ENCODE measurements at regions not wholly inside any gene's neighbourhood (a gene's known extent, or its start where the extent isn't known, plus 50 kb on each side); places are given as distances from the start of the nearest gene placed in this dataset.
"Not testable (repeated sequence)": the region's sequence is repeated elsewhere in the genome, so short reads cannot be mapped to it uniquely, and the experiment has no call there.

DNA sequence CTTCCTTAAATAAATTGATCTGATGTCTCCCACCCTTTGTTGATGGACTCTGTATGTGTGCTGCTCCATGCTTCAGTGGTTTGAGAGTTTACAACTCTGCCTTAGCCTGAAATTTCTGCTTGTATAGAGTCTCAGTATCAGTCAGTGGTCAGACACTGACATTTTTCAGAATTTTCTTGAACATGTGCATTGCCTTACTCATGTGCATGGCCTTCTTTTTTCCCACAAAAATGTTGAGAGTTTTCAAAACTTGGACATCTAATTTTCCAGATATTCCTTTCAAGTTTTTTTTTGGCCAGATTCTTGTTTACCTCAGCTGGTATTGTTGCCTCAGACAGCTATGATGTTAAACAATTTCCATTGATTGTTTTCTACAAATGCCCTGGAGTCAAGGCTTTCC lies 427.1 kb upstream of the CHD1 start:
- ATAC-seq (no peak), DNase-seq (no peak)
- Mint-ChIP-seq H3K9me3 (peaks cover 2% of the 10 kb centered on the region), H3K36me3 (ENCODE audit: low read depth) (no peaks in the 10 kb centered on the region), H3K27me3 (no peaks in the 10 kb centered on the region), H3K4me3 (no peak overlapping the region), H3K27ac (no peak overlapping the region), H3K4me1 (ENCODE audit: low read depth) (no peaks in the 10 kb centered on the region)
- POLR2A ChIA-PET, result no interaction called here
- TF ChIP-seq, protein P1, sequence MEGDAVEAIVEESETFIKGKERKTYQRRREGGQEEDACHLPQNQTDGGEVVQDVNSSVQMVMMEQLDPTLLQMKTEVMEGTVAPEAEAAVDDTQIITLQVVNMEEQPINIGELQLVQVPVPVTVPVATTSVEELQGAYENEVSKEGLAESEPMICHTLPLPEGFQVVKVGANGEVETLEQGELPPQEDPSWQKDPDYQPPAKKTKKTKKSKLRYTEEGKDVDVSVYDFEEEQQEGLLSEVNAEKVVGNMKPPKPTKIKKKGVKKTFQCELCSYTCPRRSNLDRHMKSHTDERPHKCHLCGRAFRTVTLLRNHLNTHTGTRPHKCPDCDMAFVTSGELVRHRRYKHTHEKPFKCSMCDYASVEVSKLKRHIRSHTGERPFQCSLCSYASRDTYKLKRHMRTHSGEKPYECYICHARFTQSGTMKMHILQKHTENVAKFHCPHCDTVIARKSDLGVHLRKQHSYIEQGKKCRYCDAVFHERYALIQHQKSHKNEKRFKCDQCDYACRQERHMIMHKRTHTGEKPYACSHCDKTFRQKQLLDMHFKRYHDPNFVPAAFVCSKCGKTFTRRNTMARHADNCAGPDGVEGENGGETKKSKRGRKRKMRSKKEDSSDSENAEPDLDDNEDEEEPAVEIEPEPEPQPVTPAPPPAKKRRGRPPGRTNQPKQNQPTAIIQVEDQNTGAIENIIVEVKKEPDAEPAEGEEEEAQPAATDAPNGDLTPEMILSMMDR (IDR thresholded peaks at IDR 0.05), result no peak
- intact Hi-C loops (cut with micrococcal nuclease), result no loop called here
- CTCF ChIA-PET, result no interaction called here

DNA sequence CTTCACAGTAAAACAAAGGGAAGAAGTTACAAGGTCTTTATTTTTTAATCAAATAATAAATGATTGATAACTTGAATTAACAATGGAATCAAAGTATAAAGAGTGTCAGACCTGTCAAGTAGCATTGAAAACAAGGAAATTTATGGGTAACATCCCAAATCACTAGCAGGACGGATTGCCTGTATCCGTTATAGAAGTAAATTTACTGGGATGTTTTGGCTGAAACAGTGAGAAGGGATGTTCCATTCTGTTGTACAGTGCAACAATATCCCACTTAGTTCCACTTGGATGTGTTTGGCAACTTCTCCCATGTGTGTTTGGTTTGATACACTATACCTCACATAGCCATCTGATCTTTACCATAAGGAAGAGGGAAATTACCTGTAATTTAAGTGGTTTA lies 421.0 kb upstream of the CHD1 start:
- peaks cover 1% of the 10 kb centered on the region for H3K9me3 Mint-ChIP-seq
- ATAC-seq, result no peak
- TF ChIP-seq, protein P1 (IDR thresholded peaks at IDR 0.05), result no peak
- intact Hi-C loops (cut with micrococcal nuclease), result no loop called here
- H3K36me3 Mint-ChIP-seq (ENCODE audit: low read depth), result no peaks in the 10 kb centered on the region
- H3K27ac Mint-ChIP-seq, result no peak overlapping the region
- DNase-seq, result no peak
- no peaks in the 10 kb centered on the region for H3K27me3 Mint-ChIP-seq
- no peaks in the 10 kb centered on the region for H3K4me1 Mint-ChIP-seq (ENCODE audit: low read depth)
- ChIA-PET CTCF (no interaction called here), POLR2A (no interaction called here)
- H3K4me3 Mint-ChIP-seq, result no peak overlapping the region

DNA sequence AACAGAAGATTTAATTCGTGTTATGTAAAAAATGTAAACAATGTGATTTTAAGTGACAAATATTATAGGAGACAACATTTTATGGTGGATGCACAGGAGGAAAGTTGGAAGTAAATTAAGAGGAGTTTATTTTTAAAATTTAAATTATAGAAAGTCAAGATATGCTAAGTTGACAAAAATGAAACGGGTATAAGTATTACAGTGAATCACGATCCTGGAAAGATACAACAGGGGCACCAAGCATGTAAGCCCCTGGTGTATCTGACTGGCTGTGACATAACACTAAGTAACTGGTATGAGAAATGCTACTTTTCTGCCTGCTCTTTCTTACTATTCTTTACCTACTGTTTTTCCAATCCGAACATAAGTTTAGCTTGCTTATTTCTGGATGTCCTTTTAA lies 419.8 kb upstream of the CHD1 start:
- Mint-ChIP-seq H3K4me1 (ENCODE audit: low read depth) (no peaks in the 10 kb centered on the region), H3K27ac (no peak overlapping the region), H3K9me3 (no peaks in the 10 kb centered on the region), H3K4me3 (no peak overlapping the region), H3K36me3 (ENCODE audit: low read depth) (no peaks in the 10 kb centered on the region), H3K27me3 (no peaks in the 10 kb centered on the region)
- TF ChIP-seq, protein P1 (IDR thresholded peaks at IDR 0.05), result no peak
- ChIA-PET CTCF (no interaction called here), POLR2A (no interaction called here)
- no peak for DNase-seq
- no peak for ATAC-seq
- intact Hi-C loops (cut with micrococcal nuclease), result no loop called here

DNA sequence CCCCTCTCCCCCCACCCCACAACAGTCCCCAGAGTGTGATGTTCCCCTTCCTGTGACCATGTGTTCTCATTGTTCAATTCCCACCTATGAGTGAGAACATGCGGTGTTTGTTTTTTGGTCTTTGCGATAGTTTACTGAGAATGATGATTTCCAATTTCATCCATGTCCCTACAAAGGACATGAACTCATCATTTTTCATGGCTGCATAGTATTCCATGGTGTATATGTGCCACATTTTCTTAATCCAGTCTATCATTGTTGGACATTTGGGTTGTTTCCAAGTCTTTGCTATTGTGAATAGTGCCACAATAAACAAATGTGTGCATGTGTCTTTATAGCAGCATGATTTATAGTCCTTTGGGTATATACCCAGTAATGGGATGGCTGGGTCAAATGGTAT lies 411.0 kb upstream of the CHD1 start:
- intact Hi-C loops (cut with micrococcal nuclease); H3K9me3 Mint-ChIP-seq; ATAC-seq; DNase-seq; POLR2A ChIA-PET; H3K27me3 Mint-ChIP-seq; H3K27ac Mint-ChIP-seq; H3K4me1 Mint-ChIP-seq (ENCODE audit: low read depth); CTCF ChIA-PET; H3K4me3 Mint-ChIP-seq; H3K36me3 Mint-ChIP-seq (ENCODE audit: low read depth): not testable (repeated sequence)

DNA sequence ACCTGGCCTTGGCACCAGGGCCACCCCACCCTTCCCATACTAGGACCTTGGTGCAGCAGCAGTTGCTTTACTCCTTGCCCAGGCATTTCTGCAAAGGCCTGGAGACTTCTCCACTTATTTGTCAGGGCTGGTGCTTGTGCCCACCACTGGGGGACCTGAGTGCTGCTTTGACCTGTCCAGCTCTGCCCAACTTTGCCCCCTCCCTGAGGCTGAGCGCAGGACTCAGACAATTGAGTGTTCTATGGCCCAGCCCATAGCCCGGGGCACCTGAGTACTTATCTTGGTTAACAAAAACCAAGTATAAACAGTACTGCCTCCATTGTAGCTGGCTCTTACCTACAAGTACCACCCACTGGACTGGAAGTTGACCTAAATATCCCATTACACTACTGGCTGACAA lies 406.1 kb upstream of the CHD1 start:
- Mint-ChIP-seq H3K4me1 (ENCODE audit: low read depth) (no peaks in the 10 kb centered on the region), H3K4me3 (no peak overlapping the region), H3K27me3 (no peaks in the 10 kb centered on the region), H3K27ac (no peak overlapping the region), H3K36me3 (ENCODE audit: low read depth) (no peaks in the 10 kb centered on the region), H3K9me3 (peaks cover 4% of the 10 kb centered on the region)
- POLR2A ChIA-PET, result no interaction called here
- ATAC-seq (no peak), DNase-seq (no peak)
- CTCF ChIA-PET, result no interaction called here
- TF ChIP-seq, protein P1 (IDR thresholded peaks at IDR 0.05), result no peak
- intact Hi-C loops (cut with micrococcal nuclease), result no loop called here

DNA sequence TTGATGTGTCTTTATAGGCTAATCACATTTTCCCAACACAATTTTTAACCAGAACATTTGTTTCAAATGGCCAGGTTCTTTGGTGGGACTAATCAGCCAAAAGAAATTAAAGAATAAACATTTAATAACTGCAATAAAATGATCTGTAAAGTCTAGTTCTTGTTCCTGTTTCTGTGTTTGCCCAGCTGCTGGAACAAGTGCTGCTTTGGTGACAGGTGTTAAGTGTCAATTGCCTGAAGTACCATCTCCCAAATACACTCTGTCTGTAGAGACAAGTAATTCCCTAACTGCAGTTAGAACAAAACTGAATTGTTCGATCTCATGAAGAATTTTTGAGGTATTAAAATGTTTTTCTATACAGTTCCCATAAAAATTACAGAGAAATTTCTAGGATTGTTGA lies 402.3 kb upstream of the CHD1 start:
- TF ChIP-seq, protein P1 (IDR thresholded peaks at IDR 0.05), result no peak
- no peak overlapping the region for H3K4me3 Mint-ChIP-seq
- H3K27me3 Mint-ChIP-seq, result no peaks in the 10 kb centered on the region
- DNase-seq (no peak), ATAC-seq (no peak)
- peaks cover 2% of the 10 kb centered on the region for H3K9me3 Mint-ChIP-seq
- no peaks in the 10 kb centered on the region for H3K4me1 Mint-ChIP-seq (ENCODE audit: low read depth)
- ChIA-PET POLR2A (interaction anchor here (0.6 kb wide), 1 partner anchor 18 kb away, joined by 3 read pairs; no protein-coding TSS in a partner anchor), CTCF (no interaction called here)
- no peaks in the 10 kb centered on the region for H3K36me3 Mint-ChIP-seq (ENCODE audit: low read depth)
- intact Hi-C loops (cut with micrococcal nuclease), result no loop called here
- H3K27ac Mint-ChIP-seq, result no peak overlapping the region

All from activated CD8-positive, alpha-beta T cell treated with anti-CD3 and anti-CD28 coated beads for 36 hours (primary cell).